Neural crest cell (in vitro differentiated cells): ENCODE measurements at regions not wholly inside any gene's neighbourhood (a gene's known extent, or its start where the extent isn't known, plus 50 kb on each side); places are given as distances from the start of the nearest gene placed in this dataset.

Experiments
- DNase-seq: peaks from one replicate; pipeline ENCODE4 v3.0.0; 2021; ENCODE audit warnings: low read depth, mixed read lengths, low spot score
- H3K27ac Mint-ChIP-seq: one replicate; pipeline ENCODE4 v1.8.0; 2021; ENCODE audit warnings: mild to moderate bottlenecking, mixed read lengths; ENCODE audit not compliant: unreplicated experiment
- H3K27me3 Mint-ChIP-seq: 2 replicates; pipeline ENCODE4 v1.8.0; 2021; ENCODE audit warnings: low read depth, mild to moderate bottlenecking, mixed read lengths
- H3K36me3 Mint-ChIP-seq: 2 replicates; pipeline ENCODE4 v1.8.0; 2021; ENCODE audit warnings: low read depth, mild to moderate bottlenecking, mixed read lengths
- H3K4me1 Mint-ChIP-seq: 2 replicates; pipeline ENCODE4 v1.8.0; 2021; ENCODE audit warnings: mixed read lengths
- H3K4me3 Mint-ChIP-seq: one replicate; pipeline ENCODE4 v1.8.0; 2021; ENCODE audit warnings: mild to moderate bottlenecking, mixed read lengths
- H3K9me3 Mint-ChIP-seq: 2 replicates; pipeline ENCODE4 v1.8.0; 2021; ENCODE audit warnings: mixed read lengths
- CTCF ChIP-seq: fragments of 200-600 bp; sonication (generic); conservative IDR thresholded peaks from 2 replicates; pipeline ENCODE4 v1.5.0; 2021; ENCODE audit warnings: antibody characterized with exemption, mild to moderate bottlenecking

GRCh38 chr6:33910594-33910993 is 106.8 kb upstream of the MLN start:
- no peaks in the 10 kb centered on the region for H3K36me3 Mint-ChIP-seq
- no peaks in the 10 kb centered on the region for H3K27me3 Mint-ChIP-seq
- TF ChIP-seq CTCF: no peak
- H3K9me3 Mint-ChIP-seq: no peaks in the 10 kb centered on the region
- no peak overlapping the region for H3K4me3 Mint-ChIP-seq
- DNase-seq: no peak
- H3K4me1 Mint-ChIP-seq: peaks cover 16% of the 10 kb centered on the region
- H3K27ac Mint-ChIP-seq: peak overlapping the region; percentile 61

DNA sequence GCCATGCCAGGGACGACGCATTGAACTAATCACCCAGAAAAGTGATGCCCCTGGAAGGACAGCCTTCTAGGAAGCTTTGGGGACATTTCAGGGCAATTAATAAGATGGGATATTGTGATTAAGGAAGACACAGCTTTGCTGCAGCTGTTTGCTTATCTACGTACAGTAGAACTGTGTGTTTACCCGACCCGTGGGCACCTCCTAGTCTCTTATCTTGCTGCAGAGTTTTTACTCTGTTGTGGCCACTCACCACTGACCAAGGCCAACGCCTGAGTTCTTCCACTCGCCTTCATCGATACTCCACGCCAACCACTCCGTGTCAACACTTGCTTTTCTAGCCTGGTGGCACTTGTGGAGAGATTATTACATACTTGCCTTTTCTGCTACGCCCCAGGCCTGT is 105.9 kb upstream of the MLN start:
- DNase-seq: no peak
- no peak for TF ChIP-seq CTCF
- Mint-ChIP-seq H3K27ac (no peak overlapping the region), H3K36me3 (no peaks in the 10 kb centered on the region), H3K4me3 (no peak overlapping the region), H3K27me3 (no peaks in the 10 kb centered on the region), H3K4me1 (peaks cover 24% of the 10 kb centered on the region), H3K9me3 (no peaks in the 10 kb centered on the region)

- Mint-ChIP-seq H3K4me1 (peaks cover 36% of the 10 kb centered on the region), H3K36me3 (no peaks in the 10 kb centered on the region), H3K4me3 (no peak overlapping the region), H3K9me3 (no peaks in the 10 kb centered on the region), H3K27me3 (no peaks in the 10 kb centered on the region), H3K27ac (no peak overlapping the region)
- no peak for TF ChIP-seq CTCF
- DNase-seq: no peak
These were observed 104.2 kb upstream of the MLN start for GRCh38 chr6:33908025-33908424.

DNA sequence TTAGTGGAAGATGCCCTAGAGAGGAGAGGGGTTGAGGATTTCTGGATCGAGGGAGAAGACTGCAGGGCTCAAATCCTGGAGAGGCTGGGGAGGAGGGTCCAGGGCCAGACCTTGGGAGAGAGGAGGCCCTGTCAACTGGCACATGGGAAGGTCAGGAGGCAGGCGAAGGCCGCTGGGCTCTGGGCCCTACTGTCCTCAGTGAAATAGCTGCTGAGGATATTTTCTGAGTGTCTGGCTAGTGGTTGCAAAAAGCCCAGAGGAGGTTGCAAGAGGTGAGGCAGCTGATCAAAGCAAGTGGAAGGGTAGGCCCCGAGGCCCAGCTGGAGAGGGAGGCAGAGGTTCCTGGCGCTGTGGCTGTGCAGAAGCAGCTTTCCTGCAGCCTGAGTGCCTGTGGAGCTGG is 103.4 kb upstream of the MLN start:
- Mint-ChIP-seq H3K4me1 (peaks cover 36% of the 10 kb centered on the region), H3K27me3 (no peaks in the 10 kb centered on the region), H3K36me3 (no peaks in the 10 kb centered on the region), H3K9me3 (no peaks in the 10 kb centered on the region), H3K4me3 (no peak overlapping the region), H3K27ac (peak overlapping the region; percentile 64)
- no peak for TF ChIP-seq CTCF
- DNase-seq: no peak

GRCh38 chr6:33906439-33906838 is 102.6 kb upstream of the MLN start:
- H3K27ac Mint-ChIP-seq: no peak overlapping the region
- TF ChIP-seq CTCF: no peak

GRCh38 chr6:33905071-33905609 is 101.3 kb upstream of the MLN start:
- TF ChIP-seq CTCF: no peak
- no peak overlapping the region for H3K4me3 Mint-ChIP-seq
- no peak for DNase-seq
- peaks cover 26% of the 10 kb centered on the region for H3K4me1 Mint-ChIP-seq
- no peaks in the 10 kb centered on the region for H3K36me3 Mint-ChIP-seq
- no peak overlapping the region for H3K27ac Mint-ChIP-seq
- H3K9me3 Mint-ChIP-seq: no peaks in the 10 kb centered on the region
- no peaks in the 10 kb centered on the region for H3K27me3 Mint-ChIP-seq

More at GRCh38 chr6:33906439-33906838, 102.6 kb upstream of the MLN start:
- Mint-ChIP-seq H3K9me3 (no peaks in the 10 kb centered on the region), H3K36me3 (no peaks in the 10 kb centered on the region), H3K4me3 (no peak overlapping the region), H3K27me3 (no peaks in the 10 kb centered on the region), H3K4me1 (peaks cover 32% of the 10 kb centered on the region)
- no peak for DNase-seq
